Fibroblast of gingiva (primary cell): ENCODE measurements at regions not wholly inside any gene's neighbourhood (a gene's known extent, or its start where the extent isn't known, plus 50 kb on each side); places are given as distances from the start of the nearest gene placed in this dataset.
"Not testable (repeated sequence)": the region's sequence is repeated elsewhere in the genome, so short reads cannot be mapped to it uniquely, and the experiment has no call there.

Experiments used
- DNase-seq: peaks from one replicate; pipeline ENCODE4 v3.0.0-alpha.2; 2011; ENCODE audit warnings: low read depth

GRCh38 chr2:228590681-228591080 is 409.2 kb upstream of the SPHKAP start:
- DNase-seq, result no peak

GRCh38 chr2:228589115-228589514 is 407.6 kb upstream of the SPHKAP start:
- DNase-seq, result no peak

GRCh38 chr2:228581731-228582130 is 400.2 kb upstream of the SPHKAP start:
- no peak for DNase-seq

GRCh38 chr2:228575897-228576296 is 394.4 kb upstream of the SPHKAP start:
- peak; percentile 3 for DNase-seq

GRCh38 chr2:228568275-228568674 is 386.8 kb upstream of the SPHKAP start:
- DNase-seq, result not testable (repeated sequence)

- no peak for DNase-seq
Observed at GRCh38 chr2:228561816-228562215, 380.3 kb upstream of the SPHKAP start.

GRCh38 chr2:228559774-228560415 is 378.4 kb upstream of the SPHKAP start:
- no peak for DNase-seq

GRCh38 chr2:228556717-228557116 is 375.2 kb upstream of the SPHKAP start:
- no peak for DNase-seq

- DNase-seq, result no peak
Observed at GRCh38 chr2:228549441-228550007, 368.0 kb upstream of the SPHKAP start.

- no peak for DNase-seq
Observed at GRCh38 chr2:228548230-228548629, 366.7 kb upstream of the SPHKAP start.

- no peak for DNase-seq
Observed at GRCh38 chr2:228545748-228546145, 364.3 kb upstream of the SPHKAP start.

- DNase-seq, result peak; percentile 10
Observed at GRCh38 chr2:228545041-228545747, 363.7 kb upstream of the SPHKAP start.

GRCh38 chr2:228543117-228543516 is 361.6 kb upstream of the SPHKAP start:
- no peak for DNase-seq

GRCh38 chr2:228542277-228542676 is 360.8 kb upstream of the SPHKAP start:
- DNase-seq, result no peak

GRCh38 chr2:228541789-228542188 is 360.3 kb upstream of the SPHKAP start:
- no peak for DNase-seq

- DNase-seq, result no peak
Observed at GRCh38 chr2:228540976-228541375, 359.5 kb upstream of the SPHKAP start.

- no peak for DNase-seq
Observed at GRCh38 chr2:228535396-228535795, 353.9 kb upstream of the SPHKAP start.

GRCh38 chr2:228533156-228533555 is 351.7 kb upstream of the SPHKAP start:
- no peak for DNase-seq

GRCh38 chr2:228532233-228532632 is 350.7 kb upstream of the SPHKAP start:
- DNase-seq, result no peak

- DNase-seq, result no peak
Observed at GRCh38 chr2:228527197-228527881, 345.9 kb upstream of the SPHKAP start.

- DNase-seq, result no peak
Observed at GRCh38 chr2:228526687-228527086, 345.2 kb upstream of the SPHKAP start.

- no peak for DNase-seq
Observed at GRCh38 chr2:228522977-228523376, 341.5 kb upstream of the SPHKAP start.

GRCh38 chr2:228522276-228522675 is 340.8 kb upstream of the SPHKAP start:
- no peak for DNase-seq
